Liver (tissue), 3 donors: ENCODE measurements at regions not wholly inside any gene's neighbourhood (a gene's known extent, or its start where the extent isn't known, plus 50 kb on each side); places are given as distances from the start of the nearest gene placed in this dataset.

Experiments
- ATF3 ChIP-seq: IDR thresholded peaks from 2 replicates; pipeline ENCODE4 v1.6.1; 2016; ENCODE audit warnings: antibody characterized with exemption
- CTCF ChIP-seq: fragments of 150-350 bp; IDR thresholded peaks from 2 replicates; pipeline ENCODE4 v1.5.1; 2017; ENCODE audit warnings: improper control_type of control experiment, low read depth, low read length; ENCODE audit not compliant: missing input control
- EGR1 ChIP-seq, 2 donors: IDR thresholded peaks; 2 replicates each; pipeline ENCODE4 v1.6.1; 2016 to 2018; ENCODE audit warnings: antibody characterized with exemption in 2 of 2, low read depth in 2 of 2
- MAX ChIP-seq: IDR thresholded peaks from 2 replicates; pipeline ENCODE4 v1.6.1; 2016; ENCODE audit warnings: antibody characterized with exemption
- RAD21 ChIP-seq, 2 donors: IDR thresholded peaks; 2 replicates each; pipeline ENCODE4 v1.6.1; 2016; ENCODE audit warnings: antibody characterized with exemption in 2 of 2, mild to moderate bottlenecking in 2 of 2
- TAF1 ChIP-seq: conservative IDR thresholded peaks from 2 replicates; pipeline ENCODE4 v1.6.1; 2016; ENCODE audit warnings: antibody characterized with exemption, mild to moderate bottlenecking
- donor health status: healthy.
- donor health status: healthy.

GRCh38 chr1:163652441-163652840, 330.7 kb downstream of the NUF2 start:
- TF ChIP-seq RAD21 (IDR thresholded peaks at IDR 0.05): no peak
- no peak for TF ChIP-seq MAX
- no peak for TF ChIP-seq CTCF
- TF ChIP-seq TAF1: no peak
- no peak for TF ChIP-seq ATF3
- no peak for TF ChIP-seq EGR1 (IDR thresholded peaks at IDR 0.05; ENCODE audit: low read depth in 2 of 2)
